Loucy (cell line): ENCODE measurements at regions not wholly inside any gene's neighbourhood (a gene's known extent, or its start where the extent isn't known, plus 50 kb on each side); places are given as distances from the start of the nearest gene placed in this dataset.

Source experiments
- H2AFZ ChIP-seq: fragments of 200-600 bp; sonication (generic); 2 replicates; pipeline ENCODE4 v1.6.0; 2016; ENCODE audit warnings: antibody characterized with exemption, mild to moderate bottlenecking, low read length, moderate library complexity
- H3F3A ChIP-seq: fragments of 200-600 bp; 2 replicates; pipeline ENCODE4 v1.6.0; 2016; ENCODE audit warnings: antibody characterized with exemption, low read depth, mild to moderate bottlenecking
- H3K27me3 ChIP-seq: fragments of 200-600 bp; sonication (generic); 2 replicates; pipeline ENCODE4 v1.6.1; 2014; ENCODE audit warnings: low read length, mild to moderate bottlenecking; ENCODE audit not compliant: insufficient read depth, poor library complexity, severe bottlenecking
- H3K36me3 ChIP-seq: fragments of 200-600 bp; sonication (generic); 2 replicates; pipeline ENCODE4 v1.6.1; 2016; ENCODE audit warnings: low read length; ENCODE audit not compliant: insufficient read depth
- H3K4me1 ChIP-seq: fragments of 200-600 bp; sonication (generic); 2 replicates; pipeline ENCODE4 v1.5.1; 2014; ENCODE audit warnings: low read length, mild to moderate bottlenecking; ENCODE audit not compliant: insufficient read depth, poor library complexity, severe bottlenecking
- H3K4me2 ChIP-seq: fragments of 200-600 bp; sonication (generic); 2 replicates; pipeline ENCODE4 v1.6.0; 2014; ENCODE audit warnings: antibody characterized with exemption, low read length, low read depth, mild to moderate bottlenecking; ENCODE audit not compliant: poor library complexity, severe bottlenecking
- H3K4me3 ChIP-seq: fragments of 200-600 bp; sonication (generic); 2 replicates; pipeline ENCODE4 v1.5.1; 2014; ENCODE audit warnings: low read length, mild to moderate bottlenecking, mixed read lengths; ENCODE audit not compliant: poor library complexity, severe bottlenecking
- H3K79me2 ChIP-seq: fragments of 200-600 bp; sonication (generic); 2 replicates; pipeline ENCODE4 v1.6.1; 2014; ENCODE audit warnings: low read length; ENCODE audit not compliant: insufficient read depth
- H3K9ac ChIP-seq: fragments of 200-600 bp; sonication (generic); 2 replicates; pipeline ENCODE4 v1.6.0; 2014; ENCODE audit warnings: mild to moderate bottlenecking, low read depth, low read length, moderate library complexity; ENCODE audit not compliant: poor library complexity, severe bottlenecking
- H3K9me2 ChIP-seq: fragments of 200-600 bp; sonication (generic); replicated peaks from 2 replicates; pipeline ENCODE4 v1.6.1; 2016; ENCODE audit warnings: low read depth, low read length, mixed read lengths
- H3K9me3 ChIP-seq: fragments of 200-600 bp; sonication (generic); 2 replicates; pipeline ENCODE4 v1.6.1; 2014; ENCODE audit warnings: mild to moderate bottlenecking, antibody characterized with exemption, low read length, low read depth; ENCODE audit not compliant: insufficient read depth
- H4K20me1 ChIP-seq: fragments of 200-600 bp; sonication (generic); 2 replicates; pipeline ENCODE4 v1.6.0; 2014; ENCODE audit warnings: antibody characterized with exemption, low read length, mild to moderate bottlenecking; ENCODE audit not compliant: insufficient read depth, poor library complexity, severe bottlenecking
- EZH2phosphoT487 ChIP-seq: fragments of 200-600 bp; IDR thresholded peaks from 2 replicates; pipeline ENCODE4 v1.6.1; 2018; ENCODE audit warnings: antibody characterized with exemption, mild to moderate bottlenecking, moderate library complexity, borderline replicate concordance
- TF ChIP-seq, protein P1 (sequence below): fragments of 200-600 bp; sonication (generic); conservative IDR thresholded peaks from 2 replicates; pipeline ENCODE4 v1.5.1; 2014; ENCODE audit warnings: mild to moderate bottlenecking, antibody characterized with exemption, low read length

DNA sequence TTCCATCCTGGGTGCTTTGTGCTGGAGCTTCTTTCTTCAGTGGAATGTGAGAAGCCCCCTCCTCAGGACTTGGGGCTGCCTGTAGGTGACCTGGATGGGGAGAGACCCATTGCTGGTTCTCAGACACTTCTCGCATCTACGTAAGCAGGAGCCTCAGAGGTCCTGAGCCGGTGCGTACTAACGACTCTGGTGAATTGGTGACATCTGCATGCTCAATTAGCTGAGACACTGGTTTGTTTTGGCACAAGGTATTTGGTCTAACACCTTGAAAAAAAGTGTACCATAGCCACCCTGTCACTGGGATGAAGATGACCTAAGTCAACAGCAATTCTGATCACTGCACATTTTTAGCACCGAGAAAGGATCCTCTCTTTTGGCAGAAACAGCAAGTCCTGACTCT is 57.7 kb downstream of the LRRC30 start:
- Histone ChIP-seq H3K4me3 (no peak overlapping the region), H3K9me2 (no peaks in the 10 kb centered on the region), H3K27me3 (no peaks in the 10 kb centered on the region), H3K36me3 (no peaks in the 10 kb centered on the region), H3K79me2 (no peaks in the 10 kb centered on the region), H3F3A (no peaks in the 10 kb centered on the region), H3K9ac (no peak overlapping the region), H3K4me1 (no peaks in the 10 kb centered on the region), H4K20me1 (no peaks in the 10 kb centered on the region), H2AFZ (no peak overlapping the region), H3K9me3 (no peaks in the 10 kb centered on the region; the same call in 1 of the 2 replicates), H3K4me2 (no peak overlapping the region)
- no peak for TF ChIP-seq EZH2phosphoT487
- TF ChIP-seq, protein P1, sequence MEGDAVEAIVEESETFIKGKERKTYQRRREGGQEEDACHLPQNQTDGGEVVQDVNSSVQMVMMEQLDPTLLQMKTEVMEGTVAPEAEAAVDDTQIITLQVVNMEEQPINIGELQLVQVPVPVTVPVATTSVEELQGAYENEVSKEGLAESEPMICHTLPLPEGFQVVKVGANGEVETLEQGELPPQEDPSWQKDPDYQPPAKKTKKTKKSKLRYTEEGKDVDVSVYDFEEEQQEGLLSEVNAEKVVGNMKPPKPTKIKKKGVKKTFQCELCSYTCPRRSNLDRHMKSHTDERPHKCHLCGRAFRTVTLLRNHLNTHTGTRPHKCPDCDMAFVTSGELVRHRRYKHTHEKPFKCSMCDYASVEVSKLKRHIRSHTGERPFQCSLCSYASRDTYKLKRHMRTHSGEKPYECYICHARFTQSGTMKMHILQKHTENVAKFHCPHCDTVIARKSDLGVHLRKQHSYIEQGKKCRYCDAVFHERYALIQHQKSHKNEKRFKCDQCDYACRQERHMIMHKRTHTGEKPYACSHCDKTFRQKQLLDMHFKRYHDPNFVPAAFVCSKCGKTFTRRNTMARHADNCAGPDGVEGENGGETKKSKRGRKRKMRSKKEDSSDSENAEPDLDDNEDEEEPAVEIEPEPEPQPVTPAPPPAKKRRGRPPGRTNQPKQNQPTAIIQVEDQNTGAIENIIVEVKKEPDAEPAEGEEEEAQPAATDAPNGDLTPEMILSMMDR, result no peak

DNA sequence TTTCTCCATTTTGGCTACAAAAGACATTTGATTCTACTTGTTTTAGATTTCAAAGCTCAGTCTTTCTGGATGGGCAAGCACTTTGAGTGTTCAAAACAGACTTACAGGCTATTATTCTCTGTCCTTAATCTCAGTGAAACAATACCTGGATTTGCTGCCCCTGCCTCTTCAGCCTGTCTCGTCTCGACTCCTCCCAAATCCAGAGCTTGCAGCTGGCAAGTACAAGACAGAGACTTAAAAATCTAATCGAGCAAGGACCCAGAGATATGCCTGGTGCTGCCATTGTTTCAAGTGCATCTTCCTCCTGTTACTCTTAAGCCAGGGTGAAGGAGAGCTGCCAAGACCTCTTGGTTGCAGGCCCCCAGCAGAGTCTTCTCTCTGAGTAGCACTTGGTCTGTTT is 59.2 kb downstream of the LRRC30 start:
- Histone ChIP-seq H2AFZ (no peak overlapping the region), H3K36me3 (no peaks in the 10 kb centered on the region), H3K4me3 (no peak overlapping the region), H3K27me3 (no peaks in the 10 kb centered on the region), H3K9me2 (no peaks in the 10 kb centered on the region), H3K4me1 (no peaks in the 10 kb centered on the region), H4K20me1 (no peaks in the 10 kb centered on the region), H3F3A (no peaks in the 10 kb centered on the region), H3K9ac (no peak overlapping the region), H3K79me2 (no peaks in the 10 kb centered on the region), H3K4me2 (no peak overlapping the region), H3K9me3 (peaks cover under 1% of the 10 kb centered on the region; the same call in 1 of the 2 replicates)
- no peak for TF ChIP-seq EZH2phosphoT487
- TF ChIP-seq, protein P1, result no peak

DNA sequence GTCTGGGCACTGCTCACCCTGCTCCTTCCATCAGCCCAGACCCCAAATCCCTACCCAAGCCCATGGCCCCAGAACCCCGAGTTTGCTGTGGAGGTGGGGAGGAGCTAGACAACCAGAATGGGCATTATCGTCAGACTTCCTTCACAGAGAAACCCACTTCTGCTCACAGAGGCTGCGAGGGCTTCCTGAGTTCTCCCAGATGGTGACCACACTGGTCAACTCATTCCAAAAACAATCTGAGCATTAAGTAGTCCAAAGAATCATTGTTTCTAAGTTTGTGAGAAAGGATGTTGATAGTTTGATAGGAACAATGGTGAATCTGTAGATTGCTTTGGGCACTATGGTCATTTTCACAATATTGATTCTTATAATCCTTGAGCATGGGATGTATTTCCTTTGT is 60.2 kb downstream of the LRRC30 start:
- TF ChIP-seq, protein P1, result no peak
- TF ChIP-seq EZH2phosphoT487, result no peak
- Histone ChIP-seq H3K4me3 (no peak overlapping the region), H2AFZ (no peak overlapping the region), H3K9ac (no peak overlapping the region), H3K9me3 (peaks cover 5% of the 10 kb centered on the region; the same call in 1 of the 2 replicates), H3K36me3 (no peaks in the 10 kb centered on the region), H4K20me1 (no peaks in the 10 kb centered on the region), H3K79me2 (no peaks in the 10 kb centered on the region), H3K9me2 (no peaks in the 10 kb centered on the region), H3F3A (no peaks in the 10 kb centered on the region), H3K4me1 (no peaks in the 10 kb centered on the region), H3K4me2 (no peak overlapping the region), H3K27me3 (no peaks in the 10 kb centered on the region)
